ENCODE measurements at regions not wholly inside any gene's neighbourhood (a gene's known extent, or its start where the extent isn't known, plus 50 kb on each side); places are given as distances from the start of the nearest gene placed in this dataset.

- DNase-seq (ENCODE audit: low spot score) (no peak), ATAC-seq (no peak)
- CTCF ChIA-PET: no interaction called here
- TF ChIP-seq MAX (CRISPR knock-in tag; IDR thresholded peaks at IDR 0.05): no peak
- no peak for TF ChIP-seq ERG (CRISPR knock-in tag; IDR thresholded peaks at IDR 0.05)
- TF ChIP-seq TEAD4 (CRISPR knock-in tag; IDR thresholded peaks at IDR 0.05): no peak
- TF ChIP-seq SMAD3 (CRISPR knock-in tag; IDR thresholded peaks at IDR 0.05; ENCODE audit: borderline replicate concordance): no peak
- no peak for TF ChIP-seq CBFB (CRISPR knock-in tag; IDR thresholded peaks at IDR 0.05; ENCODE audit: low read depth)
- no peak for TF ChIP-seq ZNF281 (CRISPR knock-in tag; IDR thresholded peaks at IDR 0.05)
- no peak for TF ChIP-seq MXD4 (CRISPR knock-in tag; IDR thresholded peaks at IDR 0.05; ENCODE audit: borderline replicate concordance)
- no peak for TF ChIP-seq ATF6 (CRISPR knock-in tag; IDR thresholded peaks at IDR 0.05)
- no peak for TF ChIP-seq NR2C2 (CRISPR knock-in tag; IDR thresholded peaks at IDR 0.05)
- no peak for TF ChIP-seq ZNF512 (CRISPR knock-in tag; IDR thresholded peaks at IDR 0.05; ENCODE audit: borderline replicate concordance)
- no peak for TF ChIP-seq ETV6 (CRISPR knock-in tag; IDR thresholded peaks at IDR 0.05)
- TF ChIP-seq CTCF (IDR thresholded peaks at IDR 0.05): no peak
- no peak for TF ChIP-seq MYBL2 (CRISPR knock-in tag; IDR thresholded peaks at IDR 0.05)
- no peak for TF ChIP-seq ZNF423 (CRISPR knock-in tag; IDR thresholded peaks at IDR 0.05)
- TF ChIP-seq ZNF219 (CRISPR knock-in tag; IDR thresholded peaks at IDR 0.05; ENCODE audit: borderline replicate concordance): no peak
- TF ChIP-seq MLX (CRISPR knock-in tag; IDR thresholded peaks at IDR 0.05): no peak
- no peak for TF ChIP-seq FOXJ3 (CRISPR knock-in tag; IDR thresholded peaks at IDR 0.05; ENCODE audit: borderline replicate concordance)
- TF ChIP-seq AR (CRISPR knock-in tag; IDR thresholded peaks at IDR 0.05): no peak
- POLR2A ChIA-PET: no interaction called here
- peaks cover 48% of the 10 kb centered on the region for H3K27me3 Mint-ChIP-seq (ENCODE audit: low read depth)
- no peak overlapping the region for H3K27ac Mint-ChIP-seq
- H3K4me1 Mint-ChIP-seq: peaks cover 15% of the 10 kb centered on the region
- H3K4me3 Mint-ChIP-seq: no peak overlapping the region
- H3K36me3 Mint-ChIP-seq: peaks cover 43% of the 10 kb centered on the region
- peaks cover 72% of the 10 kb centered on the region for H3K9me3 Mint-ChIP-seq
These were observed 727.2 kb downstream of the KHDRBS2 start for GRCh38 chr6:61558796-61559195.
